NB4 (cell line): ENCODE measurements at regions not wholly inside any gene's neighbourhood (a gene's known extent, or its start where the extent isn't known, plus 50 kb on each side); places are given as distances from the start of the nearest gene placed in this dataset.

Experiments
- CTCF ChIP-seq: IDR thresholded peaks from one replicate; pipeline ENCODE4 v1.5.1; 2012; ENCODE audit warnings: low read depth, low read length
- MAX ChIP-seq: IDR thresholded peaks from 2 replicates; pipeline ENCODE4 v1.6.1; 2011; ENCODE audit warnings: low read depth, low read length
- MYC ChIP-seq: IDR thresholded peaks from 2 replicates; pipeline ENCODE4 v1.6.1; 2011; ENCODE audit warnings: low read depth, low read length
- POLR2A ChIP-seq: IDR thresholded peaks from 2 replicates; pipeline ENCODE4 v1.6.1; 2011; ENCODE audit warnings: mild to moderate bottlenecking; ENCODE audit not compliant: insufficient read length; ENCODE audit errors: extremely low read depth

- TF ChIP-seq CTCF (no peak), POLR2A (no peak), MYC (no peak), MAX (0 out of 2 replicates have a peak, but pooled peaks have one; percentile 4)
These were observed 93.1 kb upstream of the KBTBD8 start for GRCh38 chr3:66904831-66905493.
